Esophagus squamous epithelium (tissue), 5 donors: ENCODE measurements at regions not wholly inside any gene's neighbourhood (a gene's known extent, or its start where the extent isn't known, plus 50 kb on each side); places are given as distances from the start of the nearest gene placed in this dataset.

Experiments used
- DNase-seq: peaks from one replicate; lab custom pipeline; 2025; lab: John Stamatoyannopoulos, UW
- H3K27ac ChIP-seq, 4 donors: fragments of 200-600 bp; sonication (generic); one replicate each; pipeline ENCODE4 v1.5.1; 2016 to 2019; ENCODE audit warnings: mild to moderate bottlenecking in 1 of 4
- H3K27me3 ChIP-seq, 4 donors: fragments of 200-600 bp; sonication (generic); 1 replicate in 3 of 4; 2 replicates in 1 of 4; pipeline versions ENCODE4 v1.5.1 to v1.6.0; 2017 to 2021; ENCODE audit warnings: antibody characterized with exemption in 1 of 4
- H3K36me3 ChIP-seq, 3 donors: fragments of 200-600 bp; sonication (generic); one replicate each; pipeline ENCODE4 v1.5.1; 2016 to 2019
- H3K4me1 ChIP-seq, 3 donors: fragments of 200-600 bp; sonication (generic); one replicate each; pipeline ENCODE4 v1.5.1; 2017 to 2019
- H3K4me3 ChIP-seq, 4 donors: fragments of 200-600 bp; sonication (generic); 1 replicate in 3 of 4; 2 replicates in 1 of 4; pipeline ENCODE4 v1.5.1; 2016 to 2019; ENCODE audit warnings: mild to moderate bottlenecking in 2 of 4, moderate library complexity in 1 of 4
- H3K9me3 ChIP-seq, 3 donors: fragments of 200-600 bp; sonication (generic); one replicate each; pipeline ENCODE4 v1.5.1; 2016 to 2019
- POLR2A ChIP-seq, 4 donors: fragments of 450-650 bp; IDR thresholded peaks; one replicate each; pipeline ENCODE4 v1.6.1; 2017; ENCODE audit warnings: antibody characterized with exemption in 4 of 4, mild to moderate bottlenecking in 4 of 4, moderate library complexity in 3 of 4
- WGBS, 2 donors: methylation state at CpG; one replicate each; pipeline ENCODE4 v1.1.5; 2018; 5-methylcytosine and 5-hydroxymethylcytosine counted together
- intact Hi-C: fragments of 100-400 bp; cut with DNase I; formaldehyde crosslinking; loops from one replicate; pipeline ENCODE4 v1.15.0; 2022
- TF ChIP-seq, protein P1 (sequence below), 6 experiments: fragments of 450-650 bp in 4 of 6; fragments of 200-600 bp in 2 of 6; sonication (generic) in 2 of 6; IDR thresholded peaks; one replicate each; pipeline ENCODE4 v1.5.1; 2016 to 2019; ENCODE audit warnings: antibody characterized with exemption in 6 of 6, mild to moderate bottlenecking in 4 of 6, moderate library complexity in 4 of 6
- donor health status: DM: yes; HTN: yes; CAD: no.

DNA sequence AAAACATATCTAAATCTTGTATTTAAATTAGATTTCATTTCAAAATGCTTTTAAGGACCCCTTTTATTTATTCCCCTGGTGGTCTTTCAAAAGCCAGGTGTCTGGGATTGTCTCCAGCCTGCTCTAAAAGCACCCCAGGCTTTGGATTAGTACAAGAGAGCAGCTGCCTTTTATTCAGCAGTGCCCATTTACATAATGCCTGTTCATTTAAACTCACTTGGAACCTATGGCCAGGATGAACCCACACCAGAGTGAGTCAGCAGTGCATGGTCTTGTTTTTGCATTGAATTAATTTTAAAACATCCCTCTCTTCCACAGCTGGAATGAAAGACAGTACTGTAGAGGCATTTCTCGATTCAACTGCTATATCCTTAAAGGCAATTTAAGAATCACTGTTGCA is 64.1 kb upstream of the TENM3 start:
- Histone ChIP-seq H3K4me1 (no peaks in the 10 kb centered on the region), H3K27me3 (no peaks in the 10 kb centered on the region), H3K36me3 (no peaks in the 10 kb centered on the region), H3K9me3 (no peaks in the 10 kb centered on the region), H3K27ac (no peak overlapping the region), H3K4me3 (no peak overlapping the region)
- TF ChIP-seq POLR2A (IDR thresholded peaks at IDR 0.05) = no peak
- TF ChIP-seq, protein P1, sequence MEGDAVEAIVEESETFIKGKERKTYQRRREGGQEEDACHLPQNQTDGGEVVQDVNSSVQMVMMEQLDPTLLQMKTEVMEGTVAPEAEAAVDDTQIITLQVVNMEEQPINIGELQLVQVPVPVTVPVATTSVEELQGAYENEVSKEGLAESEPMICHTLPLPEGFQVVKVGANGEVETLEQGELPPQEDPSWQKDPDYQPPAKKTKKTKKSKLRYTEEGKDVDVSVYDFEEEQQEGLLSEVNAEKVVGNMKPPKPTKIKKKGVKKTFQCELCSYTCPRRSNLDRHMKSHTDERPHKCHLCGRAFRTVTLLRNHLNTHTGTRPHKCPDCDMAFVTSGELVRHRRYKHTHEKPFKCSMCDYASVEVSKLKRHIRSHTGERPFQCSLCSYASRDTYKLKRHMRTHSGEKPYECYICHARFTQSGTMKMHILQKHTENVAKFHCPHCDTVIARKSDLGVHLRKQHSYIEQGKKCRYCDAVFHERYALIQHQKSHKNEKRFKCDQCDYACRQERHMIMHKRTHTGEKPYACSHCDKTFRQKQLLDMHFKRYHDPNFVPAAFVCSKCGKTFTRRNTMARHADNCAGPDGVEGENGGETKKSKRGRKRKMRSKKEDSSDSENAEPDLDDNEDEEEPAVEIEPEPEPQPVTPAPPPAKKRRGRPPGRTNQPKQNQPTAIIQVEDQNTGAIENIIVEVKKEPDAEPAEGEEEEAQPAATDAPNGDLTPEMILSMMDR (IDR thresholded peaks at IDR 0.05) = no peak
- no peak for DNase-seq
- intact Hi-C loops = no loop called here
- WGBS, 2 donors = 33 to 57% methylated on average over 1 of the region's 1 CpG

DNA sequence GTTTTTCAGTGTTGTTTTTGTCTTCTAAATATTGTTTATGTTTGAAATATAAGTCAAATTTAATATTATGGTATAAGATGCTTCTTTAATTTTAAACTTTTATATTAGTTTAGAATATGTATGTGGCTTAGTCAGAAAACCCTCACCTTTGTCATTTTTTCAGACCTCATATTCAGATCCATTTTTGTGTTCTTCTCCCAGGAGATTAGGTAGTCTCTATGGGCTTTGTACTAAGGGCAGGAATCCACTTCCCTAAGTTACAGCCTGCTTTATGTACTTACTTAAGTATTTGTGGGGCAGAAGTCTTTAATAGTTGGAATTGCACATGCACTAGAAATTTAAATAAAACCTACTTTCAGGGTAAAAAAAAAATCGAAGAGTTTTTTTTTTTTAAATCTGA is 63.5 kb upstream of the TENM3 start:
- Histone ChIP-seq H3K27ac (no peak overlapping the region), H3K4me1 (no peaks in the 10 kb centered on the region), H3K9me3 (no peaks in the 10 kb centered on the region), H3K27me3 (no peaks in the 10 kb centered on the region), H3K4me3 (no peak overlapping the region), H3K36me3 (no peaks in the 10 kb centered on the region)
- WGBS, 2 donors = 54 to 75% methylated on average over 1 of the region's 1 CpG
- TF ChIP-seq POLR2A (IDR thresholded peaks at IDR 0.05) = no peak
- TF ChIP-seq, protein P1 (IDR thresholded peaks at IDR 0.05) = no peak
- intact Hi-C loops = no loop called here
- DNase-seq = no peak

DNA sequence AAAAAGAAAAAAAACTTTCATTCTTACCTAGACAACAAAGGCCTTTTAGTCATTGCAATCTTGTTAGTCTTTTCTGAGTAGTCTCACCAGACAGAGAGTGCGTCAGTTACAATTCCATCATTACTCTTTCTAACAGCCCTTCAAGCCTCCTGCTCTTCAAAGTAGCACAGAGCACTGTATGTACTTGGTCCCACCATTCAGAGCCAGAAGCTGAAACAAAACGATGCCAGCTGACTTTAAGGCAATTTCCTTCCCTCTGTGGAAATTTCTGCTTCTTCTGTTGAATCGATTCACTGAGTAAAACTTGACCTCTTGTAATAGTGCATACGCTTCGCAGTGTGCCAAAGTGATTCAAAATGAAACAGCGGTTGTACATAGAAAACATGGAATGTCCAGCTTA is 57.7 kb upstream of the TENM3 start:
- H3K4me3 ChIP-seq = no peak overlapping the region
- WGBS, 2 donors = 82 to 83% methylated on average over 6 of the region's 6 CpGs
- no peaks in the 10 kb centered on the region for H3K9me3 ChIP-seq
- DNase-seq = no peak
- intact Hi-C loops = no loop called here
- H3K36me3 ChIP-seq = no peaks in the 10 kb centered on the region
- TF ChIP-seq, protein P1 (IDR thresholded peaks at IDR 0.05) = no peak
- TF ChIP-seq POLR2A (IDR thresholded peaks at IDR 0.05) = no peak
- H3K4me1 ChIP-seq = no peaks in the 10 kb centered on the region
- H3K27ac ChIP-seq = no peak overlapping the region
- no peaks in the 10 kb centered on the region for H3K27me3 ChIP-seq

DNA sequence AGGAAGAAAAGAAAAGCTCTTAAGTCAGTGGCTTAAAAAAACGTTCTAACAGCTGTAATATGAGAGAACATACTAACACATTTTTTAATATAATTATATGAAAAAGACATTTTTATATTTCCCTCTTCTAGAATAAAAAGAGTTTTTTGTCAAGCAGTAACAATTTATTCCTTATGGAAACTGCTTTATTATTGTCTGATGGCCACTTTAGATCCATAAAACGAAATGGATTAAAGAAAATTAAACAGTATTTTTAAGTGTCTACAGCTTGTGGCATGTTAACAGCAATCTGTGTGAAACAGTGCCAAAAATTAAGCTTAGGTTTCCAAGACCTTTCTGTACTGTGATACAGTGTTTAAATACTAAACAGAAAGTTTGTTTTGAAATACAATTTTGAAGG is 55.5 kb upstream of the TENM3 start:
- Histone ChIP-seq H3K9me3 (no peaks in the 10 kb centered on the region), H3K27ac (no peak overlapping the region), H3K27me3 (no peaks in the 10 kb centered on the region), H3K36me3 (no peaks in the 10 kb centered on the region), H3K4me1 (peaks cover 0 to 2% (median 0%) of the 10 kb centered on the region in 3 donors), H3K4me3 (no peak overlapping the region)
- WGBS, 2 donors = 14 to 24% methylated on average over 2 of the region's 2 CpGs
- intact Hi-C loops = no loop called here
- no peak for DNase-seq
- no peak for TF ChIP-seq POLR2A (IDR thresholded peaks at IDR 0.05)
- TF ChIP-seq, protein P1 (IDR thresholded peaks at IDR 0.05) = no peak

DNA sequence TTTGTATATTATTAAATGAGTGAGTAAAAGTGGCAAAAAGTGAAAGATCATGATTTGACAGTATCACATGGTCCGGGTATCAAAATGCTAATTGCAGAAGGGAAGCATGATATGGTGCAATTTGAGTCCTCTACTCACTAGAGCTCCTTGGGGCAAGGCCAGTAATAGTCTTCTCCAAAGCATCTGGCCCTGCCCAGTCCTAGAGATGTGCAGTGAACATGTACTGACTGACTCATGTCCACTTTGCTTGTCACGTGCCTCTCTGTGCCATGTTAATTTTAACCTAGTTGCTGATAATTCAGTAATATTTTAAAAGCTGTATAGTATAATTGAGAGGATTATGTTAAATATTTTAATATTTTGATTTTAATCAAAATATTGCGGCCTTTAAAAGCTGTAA is 54.6 kb upstream of the TENM3 start:
- TF ChIP-seq, protein P1 (IDR thresholded peaks at IDR 0.05) = no peak
- no peak for TF ChIP-seq POLR2A (IDR thresholded peaks at IDR 0.05)
- no peaks in the 10 kb centered on the region for H3K9me3 ChIP-seq
- no peaks in the 10 kb centered on the region for H3K36me3 ChIP-seq
- peaks cover 0 to 3% (median 0%) of the 10 kb centered on the region in 3 donors for H3K4me1 ChIP-seq
- 71 to 83% methylated on average over 3 of the region's 3 CpGs for WGBS, 2 donors
- intact Hi-C loops = no loop called here
- H3K27ac ChIP-seq = no peak overlapping the region
- H3K27me3 ChIP-seq = no peaks in the 10 kb centered on the region
- no peak overlapping the region for H3K4me3 ChIP-seq
- no peak for DNase-seq
